22Rv1 (cell line): ENCODE measurements at regions not wholly inside any gene's neighbourhood (a gene's known extent, or its start where the extent isn't known, plus 50 kb on each side); places are given as distances from the start of the nearest gene placed in this dataset.

Source experiments
- ZFX ChIP-seq: fragments of 450-650 bp; IDR thresholded peaks from 2 replicates; pipeline ENCODE4 v1.6.1; 2017; ENCODE audit warnings: antibody characterized with exemption, borderline replicate concordance
- TF ChIP-seq, protein P1 (sequence below): fragments of 450-650 bp; IDR thresholded peaks from 2 replicates; pipeline ENCODE4 v1.5.1; 2017; ENCODE audit warnings: mild to moderate bottlenecking

DNA sequence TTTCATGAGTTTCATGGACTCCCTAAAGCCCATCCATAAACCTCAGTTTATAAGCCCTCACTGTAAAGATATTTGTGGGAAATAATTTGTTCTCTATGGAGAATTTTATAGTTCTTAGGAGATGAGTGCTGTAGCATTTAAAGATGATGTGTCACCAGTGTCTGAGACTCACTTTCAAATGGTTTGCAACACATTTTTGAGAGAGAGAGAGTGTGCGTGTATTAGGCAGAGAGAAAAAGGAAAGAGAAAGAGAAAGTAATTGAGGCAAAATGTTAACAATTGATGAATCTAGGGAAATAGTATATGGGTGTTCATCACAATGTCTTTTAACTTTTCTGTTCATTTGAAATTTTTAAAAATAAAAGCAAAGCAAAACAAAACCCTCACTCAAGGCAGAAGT is 479.0 kb downstream of the ZSWIM6 start:
- TF ChIP-seq, protein P1, sequence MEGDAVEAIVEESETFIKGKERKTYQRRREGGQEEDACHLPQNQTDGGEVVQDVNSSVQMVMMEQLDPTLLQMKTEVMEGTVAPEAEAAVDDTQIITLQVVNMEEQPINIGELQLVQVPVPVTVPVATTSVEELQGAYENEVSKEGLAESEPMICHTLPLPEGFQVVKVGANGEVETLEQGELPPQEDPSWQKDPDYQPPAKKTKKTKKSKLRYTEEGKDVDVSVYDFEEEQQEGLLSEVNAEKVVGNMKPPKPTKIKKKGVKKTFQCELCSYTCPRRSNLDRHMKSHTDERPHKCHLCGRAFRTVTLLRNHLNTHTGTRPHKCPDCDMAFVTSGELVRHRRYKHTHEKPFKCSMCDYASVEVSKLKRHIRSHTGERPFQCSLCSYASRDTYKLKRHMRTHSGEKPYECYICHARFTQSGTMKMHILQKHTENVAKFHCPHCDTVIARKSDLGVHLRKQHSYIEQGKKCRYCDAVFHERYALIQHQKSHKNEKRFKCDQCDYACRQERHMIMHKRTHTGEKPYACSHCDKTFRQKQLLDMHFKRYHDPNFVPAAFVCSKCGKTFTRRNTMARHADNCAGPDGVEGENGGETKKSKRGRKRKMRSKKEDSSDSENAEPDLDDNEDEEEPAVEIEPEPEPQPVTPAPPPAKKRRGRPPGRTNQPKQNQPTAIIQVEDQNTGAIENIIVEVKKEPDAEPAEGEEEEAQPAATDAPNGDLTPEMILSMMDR = no peak
- TF ChIP-seq ZFX = no peak
